GM21360 (cell line): ENCODE measurements at regions not wholly inside any gene's neighbourhood (a gene's known extent, or its start where the extent isn't known, plus 50 kb on each side); places are given as distances from the start of the nearest gene placed in this dataset.
"Not testable (repeated sequence)": the region's sequence is repeated elsewhere in the genome, so short reads cannot be mapped to it uniquely, and the experiment has no call there.

Source experiments
- ATAC-seq: cut with Tn5 transposase; IDR thresholded peaks from one replicate; pipeline ENCODE4 v1.9.1; 2021; ENCODE audit warnings: mild to moderate bottlenecking, moderate library complexity; ENCODE audit not compliant: unreplicated experiment

DNA sequence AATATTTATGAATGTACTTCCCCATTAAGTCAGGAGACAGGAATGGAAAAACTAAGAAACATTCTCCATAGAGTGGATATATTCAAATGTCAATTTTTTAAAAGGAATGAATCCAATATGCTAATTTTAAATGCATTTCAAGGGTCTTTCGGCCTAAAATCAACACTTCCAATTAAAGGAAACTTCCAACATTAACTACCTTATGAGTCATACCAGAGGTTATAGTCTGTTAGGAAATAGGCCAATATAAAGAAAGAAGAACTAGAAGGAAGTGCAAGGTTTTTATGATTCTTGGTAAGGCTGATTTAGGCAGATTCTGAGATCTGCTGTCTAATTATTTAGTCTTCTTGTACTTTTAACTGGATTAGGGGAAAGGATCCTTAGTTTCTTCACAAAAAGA is 260.1 kb upstream of the EDNRA start:
- ATAC-seq, result no peak

DNA sequence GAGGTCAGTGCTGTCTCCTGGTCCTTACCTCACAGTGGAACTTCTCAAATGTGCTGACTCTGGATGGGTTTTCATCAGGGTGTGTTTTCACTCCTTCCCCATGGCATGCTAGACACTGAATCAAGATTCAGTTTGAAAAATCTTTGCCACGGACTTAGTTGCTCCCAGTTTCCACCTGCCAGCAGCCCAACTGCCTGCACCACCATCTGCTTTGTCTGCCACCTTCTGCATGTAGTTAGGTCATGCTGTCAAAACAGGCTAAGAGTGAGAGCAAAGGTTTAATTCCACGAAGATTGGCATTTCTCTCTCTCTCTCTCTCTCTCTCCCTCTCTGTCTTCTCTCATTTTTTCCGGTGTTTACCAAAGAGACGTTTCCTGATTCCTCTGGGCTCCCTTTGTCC is 258.0 kb upstream of the EDNRA start:
- ATAC-seq, result no peak

DNA sequence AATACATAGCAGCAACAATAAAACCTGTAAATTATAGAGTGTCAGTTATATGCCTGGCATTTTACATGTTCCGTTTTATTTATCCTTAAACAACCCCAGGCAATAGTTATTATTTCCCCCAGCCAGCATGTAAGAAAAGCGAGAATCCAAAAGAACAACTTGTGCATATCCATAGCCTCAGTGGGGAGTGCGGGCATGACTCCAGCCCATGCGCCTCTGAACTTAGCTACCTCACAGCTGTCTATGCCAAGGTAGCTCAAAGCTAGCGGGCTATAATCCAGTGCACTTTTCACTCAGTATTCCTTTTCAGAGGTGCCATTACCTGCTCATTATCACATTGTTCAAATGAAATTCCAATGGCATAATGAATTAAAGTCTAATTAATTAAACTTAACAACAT is 257.3 kb upstream of the EDNRA start:
- no peak for ATAC-seq

DNA sequence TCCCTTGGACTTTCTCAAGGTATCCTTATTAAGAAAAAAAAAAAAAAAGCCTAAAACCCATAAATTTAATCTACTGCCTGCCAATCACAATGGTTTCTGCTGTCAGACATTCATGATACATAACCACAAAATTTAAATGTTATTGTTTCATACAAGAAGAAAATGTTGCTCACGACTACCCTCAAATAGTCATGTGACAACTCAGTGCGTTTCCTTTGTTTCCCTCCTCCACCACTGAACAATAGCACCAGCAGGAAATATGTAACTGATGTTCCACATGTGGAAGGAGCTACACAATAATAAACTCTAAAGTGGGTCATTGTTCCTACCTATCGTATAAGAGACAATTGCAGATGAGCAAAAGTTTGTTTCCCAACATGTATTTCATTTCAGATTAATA is 244.1 kb upstream of the EDNRA start:
- ATAC-seq, result no peak

DNA sequence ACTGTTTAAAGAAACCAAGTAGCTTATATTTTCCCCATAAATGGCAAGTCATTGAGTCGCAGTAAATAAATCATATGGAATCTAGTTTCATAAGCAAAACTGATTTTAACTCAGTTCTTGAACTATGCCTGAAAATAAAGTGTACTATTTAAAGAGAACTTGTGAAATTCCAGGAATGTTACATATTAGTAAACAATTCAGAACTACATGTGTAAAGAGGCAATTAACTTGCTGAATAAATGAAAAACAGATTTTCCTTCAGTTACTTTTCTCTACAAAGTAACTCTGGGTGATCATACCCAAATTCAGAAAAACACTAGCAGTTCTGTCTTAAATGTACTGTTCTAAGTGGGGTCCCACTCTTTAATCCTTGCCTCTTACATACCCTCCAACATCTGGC is 236.1 kb upstream of the EDNRA start:
- ATAC-seq, result no peak

DNA sequence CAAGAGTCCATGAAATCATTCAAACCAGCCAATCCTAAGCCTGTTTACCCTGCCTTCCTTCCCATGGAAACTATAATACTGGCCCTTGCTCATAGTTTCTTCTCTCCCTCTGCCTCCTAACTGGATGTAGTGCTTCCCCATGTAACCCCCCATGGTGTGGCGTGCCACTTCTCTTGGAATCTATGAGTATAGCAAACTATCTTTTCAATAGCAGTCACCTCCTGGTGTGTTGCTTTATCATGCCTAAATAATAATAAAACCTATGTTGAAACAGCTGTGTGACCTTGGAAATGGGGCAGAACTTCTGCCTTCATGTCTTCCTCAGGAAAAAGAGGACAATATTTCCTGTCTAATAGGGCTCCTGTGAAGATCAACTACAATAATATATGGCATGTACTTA is 234.8 kb upstream of the EDNRA start:
- no peak for ATAC-seq

DNA sequence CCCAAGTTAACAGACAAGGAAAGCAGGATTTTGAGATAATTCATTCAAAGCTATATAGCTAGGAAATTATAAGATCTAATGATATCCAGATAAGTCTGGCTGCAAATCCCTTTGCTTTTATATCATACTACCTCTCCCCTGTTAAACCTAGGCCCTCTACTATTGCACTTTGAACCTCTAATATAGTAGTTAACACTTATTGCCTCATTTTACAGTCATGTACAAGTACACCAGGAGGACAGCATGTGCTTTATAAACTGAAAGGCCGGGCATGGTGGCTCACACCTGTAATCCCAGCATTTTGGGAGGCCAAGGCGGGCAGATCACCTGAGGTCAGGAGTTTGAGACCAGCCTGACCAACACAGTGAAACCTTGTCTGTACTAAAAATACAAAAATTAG is 234.4 kb upstream of the EDNRA start:
- not testable (repeated sequence) for ATAC-seq

DNA sequence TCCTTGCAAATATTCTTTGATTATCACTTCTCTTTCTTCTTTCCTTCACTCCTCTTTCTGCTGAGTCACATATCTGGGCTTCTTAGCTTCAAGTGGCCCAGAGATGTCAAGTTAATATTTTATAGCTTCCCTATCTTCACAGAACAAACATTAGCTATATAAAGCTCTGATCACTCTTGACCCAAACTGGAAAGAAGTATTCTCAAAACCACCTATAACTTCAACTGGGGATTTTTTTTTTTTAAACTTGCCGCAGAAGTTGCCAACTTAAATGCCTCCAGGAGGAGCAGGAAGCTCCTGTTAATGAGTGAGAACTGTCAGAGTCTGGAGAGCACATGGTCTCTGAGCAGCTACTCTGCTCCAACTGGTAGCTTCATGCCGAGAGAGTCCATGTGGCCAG is 233.3 kb upstream of the EDNRA start:
- no peak for ATAC-seq

DNA sequence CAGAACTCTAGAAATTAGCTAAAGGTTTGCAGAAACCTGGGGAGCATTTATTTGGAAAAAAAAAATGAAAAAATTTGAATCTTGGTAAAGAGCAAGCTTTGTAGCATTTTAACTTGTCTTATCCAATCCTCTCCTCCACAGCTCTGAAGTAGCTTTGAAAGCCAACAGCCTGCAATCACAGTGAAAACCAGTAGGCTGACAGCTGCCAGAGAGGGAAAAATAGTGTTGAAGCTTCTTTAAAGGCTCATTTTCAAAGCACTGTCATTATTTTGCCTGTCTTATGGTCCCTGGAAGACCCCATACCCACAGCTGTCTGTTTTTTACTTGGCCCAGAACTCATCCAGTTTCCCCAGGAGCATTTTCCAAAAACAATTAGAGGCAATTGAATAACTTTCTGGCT is 230.8 kb upstream of the EDNRA start:
- no peak for ATAC-seq

DNA sequence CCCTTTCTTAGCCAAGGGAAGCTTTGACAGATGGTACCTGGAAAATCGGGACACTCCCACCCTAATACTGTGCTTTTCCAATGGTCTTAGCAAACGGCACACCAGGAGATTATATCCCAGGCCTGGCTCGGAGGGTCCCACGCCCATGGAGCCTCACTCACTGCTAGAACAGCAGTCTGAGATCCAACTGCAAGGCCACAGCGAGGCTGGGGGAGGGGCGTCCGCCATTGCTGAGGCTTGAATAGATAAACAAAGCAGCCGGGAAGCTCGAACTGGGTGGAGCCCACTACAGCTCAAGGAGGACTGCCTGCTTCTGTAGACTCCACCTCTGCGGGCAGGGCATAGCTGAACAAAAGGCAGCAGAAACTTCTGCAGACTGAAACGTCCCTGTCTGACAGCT is 225.6 kb upstream of the EDNRA start:
- not testable (repeated sequence) for ATAC-seq

DNA sequence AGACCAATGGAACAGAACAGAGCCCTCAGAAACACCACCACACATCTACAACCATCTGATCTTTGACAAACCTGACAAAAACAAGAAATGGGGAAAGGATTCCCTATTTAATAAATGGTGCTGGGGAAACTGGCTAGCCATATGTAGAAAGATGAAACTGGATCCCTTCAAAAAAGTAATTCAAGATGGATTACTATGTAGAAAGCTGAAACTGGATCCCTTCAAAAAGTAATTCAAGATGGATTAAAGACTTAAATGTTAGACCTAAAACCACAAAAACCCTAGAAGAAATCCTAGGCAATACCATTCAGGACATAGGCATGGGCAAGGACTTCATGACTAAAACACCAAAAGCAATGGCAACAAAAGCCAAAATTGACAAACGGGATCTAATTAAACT is 221.6 kb upstream of the EDNRA start:
- ATAC-seq, result not testable (repeated sequence)

DNA sequence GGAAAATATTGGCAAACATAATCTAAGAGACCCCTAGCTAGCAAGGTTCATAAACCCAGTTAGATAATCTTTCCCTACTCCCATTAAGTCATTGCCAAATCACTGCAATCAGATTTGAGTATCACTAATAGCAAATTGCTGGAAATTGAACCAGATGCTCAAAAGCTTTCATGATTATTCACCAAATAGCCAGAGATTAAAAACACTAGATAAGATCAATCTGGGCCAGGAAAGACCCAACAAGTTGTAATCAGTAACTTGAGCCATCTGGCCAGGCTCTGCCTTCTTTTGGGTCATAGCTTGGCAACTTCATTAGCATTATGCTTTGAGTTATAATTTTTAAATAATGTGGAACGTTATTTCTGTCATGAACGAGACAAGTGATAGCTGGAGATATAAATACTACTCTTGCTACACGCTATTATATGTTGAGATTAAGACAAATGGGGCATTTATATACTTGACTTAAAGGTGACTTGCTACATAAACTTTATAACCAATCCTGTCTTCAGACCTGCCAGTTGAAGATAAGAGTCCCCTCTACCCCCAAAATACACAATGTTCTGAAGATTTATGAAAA is 196.6 kb upstream of the EDNRA start:
- ATAC-seq, result no peak

DNA sequence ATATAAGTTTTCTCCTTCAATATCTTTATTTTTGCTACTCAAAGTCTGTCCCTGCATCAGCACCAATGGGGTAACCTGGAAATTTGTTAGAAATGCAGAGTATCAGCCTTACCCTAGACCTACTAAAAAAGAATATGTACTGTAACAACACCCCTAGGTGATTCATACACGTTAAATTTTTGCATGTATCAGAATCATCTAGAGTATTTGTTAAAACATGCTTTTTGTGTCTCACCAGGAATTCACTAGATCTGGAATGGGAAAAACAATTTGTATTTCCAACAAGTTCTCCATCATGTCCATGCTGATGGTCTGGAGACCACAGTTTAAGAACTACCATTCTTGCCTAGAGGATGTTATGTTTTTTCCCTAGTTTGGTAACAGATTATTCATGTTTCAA is 196.0 kb upstream of the EDNRA start:
- ATAC-seq, result no peak

DNA sequence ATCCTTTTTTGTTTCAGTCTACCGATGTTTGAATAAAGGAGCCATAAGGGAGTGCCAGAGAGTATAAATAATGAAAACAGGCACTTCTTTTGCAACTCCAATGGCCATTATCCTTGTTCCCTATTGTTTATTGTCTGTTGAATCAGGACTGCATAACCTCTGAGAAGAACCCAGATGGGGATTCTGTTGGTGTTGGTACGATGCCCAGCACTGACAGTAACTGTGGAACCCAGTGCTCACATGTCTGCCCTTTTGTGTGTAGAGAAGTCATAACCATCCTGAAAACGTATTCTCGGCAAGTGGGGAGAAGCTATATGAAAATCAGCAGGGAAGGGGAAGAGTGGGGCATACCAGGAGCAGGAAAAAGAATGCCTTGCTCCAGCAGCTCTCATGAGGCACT is 195.1 kb upstream of the EDNRA start:
- no peak for ATAC-seq

DNA sequence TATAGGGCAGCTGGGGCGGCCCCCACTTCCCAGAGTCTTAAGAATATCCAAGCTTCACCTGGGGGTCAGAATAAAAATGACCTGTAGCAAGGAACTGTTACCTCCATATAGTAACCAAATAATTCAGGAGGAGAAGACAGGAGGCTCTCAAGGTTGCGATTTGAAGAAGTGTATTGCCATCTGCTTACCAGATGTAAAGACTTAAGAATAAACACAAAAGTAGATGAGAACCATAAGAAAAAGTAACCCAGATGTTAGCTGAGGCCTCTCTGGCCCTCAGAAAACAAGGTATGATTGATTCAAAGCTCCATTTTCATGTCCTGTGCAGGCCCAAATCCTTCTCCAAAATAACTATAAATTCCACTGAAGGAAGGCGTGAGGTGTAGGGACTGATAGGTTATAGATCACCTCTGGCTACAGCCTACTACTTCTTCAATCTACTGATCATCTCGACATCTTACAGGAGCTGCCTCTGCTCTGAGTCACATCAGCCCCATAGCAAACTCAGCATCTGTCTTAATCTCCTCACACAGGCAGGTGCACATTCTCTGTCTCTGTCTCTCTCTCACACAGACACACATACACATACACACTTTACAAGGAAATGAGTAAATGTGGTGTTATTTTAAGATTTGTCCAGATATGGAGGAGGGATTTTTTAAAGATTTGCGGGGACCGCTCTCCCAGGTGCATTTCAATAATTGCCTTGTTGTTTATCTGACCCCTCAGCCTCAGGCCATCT is 193.9 kb upstream of the EDNRA start:
- no peak for ATAC-seq

DNA sequence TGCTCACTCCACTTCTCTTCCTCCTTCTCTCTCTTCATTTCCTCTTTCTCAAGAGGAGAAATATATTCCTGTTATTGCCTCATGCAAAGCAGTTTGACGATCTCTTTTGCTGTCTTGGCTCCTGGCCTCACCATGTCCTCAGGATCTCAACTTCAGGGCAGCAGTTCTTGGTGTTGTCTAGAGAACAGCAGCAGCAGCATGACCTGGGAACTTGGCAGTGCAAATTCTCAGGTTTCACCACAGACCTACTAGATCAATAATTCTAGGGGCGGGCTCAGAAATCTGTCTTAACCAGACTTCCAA is 193.4 kb upstream of the EDNRA start:
- no peak for ATAC-seq

DNA sequence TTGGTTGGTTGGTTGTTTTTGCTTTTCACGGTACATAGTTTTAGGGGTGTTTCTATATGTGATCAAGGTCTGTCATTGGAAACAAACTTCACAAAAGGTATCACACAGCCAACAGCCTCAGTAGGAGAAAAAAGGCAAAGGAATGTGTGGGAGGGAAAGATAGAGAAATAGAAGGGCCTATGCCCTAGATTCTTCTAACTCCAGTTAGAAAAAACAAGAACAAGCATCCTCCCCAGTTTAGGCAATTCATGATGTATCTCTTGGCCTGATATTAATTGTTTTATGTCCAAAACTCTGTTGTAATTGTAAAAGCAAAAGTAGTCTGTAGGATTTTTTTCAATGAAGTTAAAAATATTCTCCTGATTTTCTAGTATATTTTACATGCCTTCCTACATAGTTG is 192.4 kb upstream of the EDNRA start:
- no peak for ATAC-seq

DNA sequence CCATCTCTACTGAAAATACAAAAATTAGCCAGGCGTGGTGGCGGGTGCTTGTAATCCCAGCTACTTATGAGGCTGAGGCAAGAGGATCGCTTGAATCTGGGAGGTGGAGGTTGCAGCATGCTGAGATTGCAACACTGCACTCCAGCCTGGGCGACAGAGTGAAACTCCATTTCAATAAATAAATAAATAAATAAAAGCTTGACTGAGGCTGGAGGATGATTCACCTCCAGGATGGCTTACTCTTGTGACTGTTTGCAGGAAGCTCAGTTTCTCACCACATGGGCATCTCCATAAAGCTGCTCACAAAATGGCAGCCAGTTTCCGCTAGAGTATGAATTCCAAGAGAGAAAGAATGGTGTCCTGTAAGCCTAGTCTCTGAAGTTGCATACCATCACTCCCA is 191.7 kb upstream of the EDNRA start:
- ATAC-seq, result no peak

DNA sequence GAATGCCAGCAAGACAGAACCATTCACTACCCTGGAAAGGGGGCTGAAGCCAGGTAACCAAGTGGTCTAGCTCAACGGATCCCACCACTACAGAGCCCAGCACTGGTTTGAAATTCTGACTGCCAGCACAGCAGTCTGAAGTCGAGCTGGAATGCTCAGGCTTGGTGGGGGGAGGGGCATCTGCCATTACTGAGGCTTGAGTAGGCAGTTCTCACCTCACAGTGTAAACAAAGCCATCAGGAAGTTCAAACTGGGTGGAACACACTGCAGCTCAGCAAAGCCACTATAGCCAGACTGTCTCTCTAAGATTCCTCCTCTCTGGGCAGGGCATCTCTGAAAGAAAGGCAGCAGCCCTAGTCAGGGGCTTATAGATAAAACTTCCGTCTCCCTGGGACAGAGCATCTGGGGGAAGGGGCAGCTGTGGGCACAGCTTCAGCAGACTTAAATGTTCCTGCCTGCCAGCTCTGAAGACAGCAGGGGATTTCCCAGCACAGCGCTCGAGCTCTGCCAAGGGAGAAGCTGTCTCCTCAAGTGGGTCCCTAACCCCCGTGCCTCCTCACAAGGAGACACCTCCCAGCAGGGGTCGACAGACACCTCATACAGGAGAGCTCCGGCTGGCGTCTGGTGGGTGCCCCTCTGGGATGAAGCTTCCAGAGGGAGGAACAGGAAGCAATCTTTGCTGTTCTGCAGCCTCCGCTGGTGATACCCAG is 188.1 kb upstream of the EDNRA start:
- ATAC-seq, result not testable (repeated sequence)

DNA sequence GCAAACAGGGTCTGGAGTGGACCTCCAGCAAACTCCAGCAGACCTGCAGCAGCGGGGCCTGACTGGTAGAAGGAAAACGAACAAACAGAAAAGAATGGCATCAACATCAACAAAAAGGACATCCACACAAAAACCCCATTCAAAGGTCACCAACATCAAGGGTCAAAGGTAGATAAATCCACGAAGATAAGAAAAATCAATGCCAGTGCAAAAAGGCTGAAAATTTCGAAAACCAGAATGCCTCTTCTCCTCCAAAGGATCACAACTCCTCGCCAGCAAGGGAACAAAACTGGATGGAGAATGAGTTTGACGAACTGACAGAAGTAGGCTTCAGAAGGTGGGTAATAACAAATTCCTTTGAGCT is 187.6 kb upstream of the EDNRA start:
- ATAC-seq, result not testable (repeated sequence)

DNA sequence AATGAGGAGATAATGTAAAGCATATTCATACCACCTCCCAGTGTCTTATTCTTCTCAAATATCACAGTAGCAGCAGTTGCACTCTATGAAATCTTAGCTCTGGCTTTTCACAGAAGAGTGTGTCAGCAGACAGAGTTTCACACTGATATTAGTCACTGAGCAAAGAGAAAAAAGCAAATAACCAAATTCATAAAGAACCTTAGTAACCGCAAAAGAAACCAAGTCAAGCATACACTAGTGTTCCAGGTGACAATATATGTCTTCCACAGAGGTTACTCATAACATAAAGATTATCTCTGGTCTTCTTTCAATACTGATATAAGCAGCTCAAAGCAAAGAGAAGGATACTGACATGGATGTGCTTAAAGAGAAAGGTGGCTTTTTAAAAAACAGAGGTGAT is 181.7 kb upstream of the EDNRA start:
- peak; percentile 71 for ATAC-seq

DNA sequence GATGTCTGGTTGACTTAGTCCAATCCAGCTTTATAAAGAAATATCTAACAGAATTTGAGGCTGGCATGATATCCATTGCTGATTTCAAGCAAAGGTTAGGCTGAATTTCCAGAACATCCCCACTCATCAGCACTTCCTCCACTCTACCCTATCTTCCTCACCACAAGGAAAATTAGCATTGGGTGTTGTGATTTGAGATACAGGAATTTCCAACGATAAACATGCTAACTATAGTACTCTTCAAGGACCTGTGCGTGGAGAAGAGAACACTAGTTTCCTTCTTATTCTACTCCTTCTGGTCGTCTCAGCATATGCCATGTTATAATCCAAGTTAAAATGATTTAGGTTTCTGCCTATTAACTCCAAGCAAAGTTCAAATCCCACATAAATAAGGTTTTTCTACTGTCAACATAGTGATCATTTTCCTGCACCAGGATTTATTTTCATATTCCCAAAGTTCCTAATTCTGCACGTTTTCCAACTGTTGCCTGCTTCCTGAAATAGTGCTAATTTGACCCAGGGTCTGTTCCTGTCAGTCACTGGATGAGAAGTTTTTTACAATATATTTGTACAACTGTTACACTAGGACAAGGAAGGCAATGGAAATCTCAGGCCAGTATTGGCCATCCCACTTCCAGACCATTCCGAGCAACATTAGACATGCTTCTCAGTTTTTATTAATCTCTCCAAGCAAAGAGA is 177.6 kb upstream of the EDNRA start:
- ATAC-seq, result no peak
